ENCODE measurements at regions not wholly inside any gene's neighbourhood (a gene's known extent, or its start where the extent isn't known, plus 50 kb on each side); places are given as distances from the start of the nearest gene placed in this dataset.

DNA sequence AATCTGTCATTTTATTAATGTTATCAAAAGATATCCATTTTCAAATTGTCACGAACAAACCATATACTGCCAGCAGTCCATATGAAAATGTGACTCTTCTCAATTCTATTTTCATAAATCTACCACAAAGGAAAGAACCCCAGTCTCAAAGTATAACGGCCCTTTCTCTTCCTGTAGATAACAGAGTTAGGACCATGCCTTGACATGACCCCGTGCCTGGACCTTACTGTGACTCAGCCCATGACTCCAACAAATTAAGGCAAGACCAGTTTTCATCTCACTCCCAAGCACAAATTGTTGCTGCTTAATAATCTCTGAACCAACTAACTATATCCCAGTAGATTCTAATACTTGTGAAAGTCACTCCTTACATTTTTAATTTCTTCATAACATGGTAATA lies 124.4 kb upstream of the NFIA start:
- TF ChIP-seq CTCF (conservative IDR thresholded peaks at IDR 0.05; ENCODE audit: low read depth, low read length) (no peak), EZH2 (IDR thresholded peaks at IDR 0.05; ENCODE audit: borderline replicate concordance, low read depth, low read length, poor library complexity, severe bottlenecking) (no peak)

Data from A673 (cell line).